GM12878 (cell line): ENCODE measurements at regions not wholly inside any gene's neighbourhood (a gene's known extent, or its start where the extent isn't known, plus 50 kb on each side); places are given as distances from the start of the nearest gene placed in this dataset.

Experiments
- ATAC-seq: fragments of 200-7000 bp; cut with Tn5 transposase; 3 replicates; pipeline ENCODE4 v1.9.1; 2020; ENCODE audit warnings: mild to moderate bottlenecking, moderate library complexity
- BruUV-seq: library from RNA; stranded (reverse); fragments of 400-500 nt; replicated peaks from 2 replicates; lab custom pipeline; 2021; lab: Mats Ljungman, UMichigan
- CTCF ChIA-PET: fragments of 300-600 bp; sonication (Branson Sonifier 250); formaldehyde crosslinking; extraction: SDS; loops from one replicate; lab custom pipeline; 2021; ENCODE audit warnings: inconsistent platforms; lab: Yijun Ruan, JAX
- POLR2A ChIA-PET: fragments of 350-600 bp; formaldehyde crosslinking; extraction: SDS; loops from one replicate; lab custom pipeline; 2021; ENCODE audit warnings: inconsistent platforms; lab: Charles Lee
- RAD21 ChIA-PET: fragments of 300-600 bp; sonication (Branson Sonifier 250); formaldehyde crosslinking; loops from one replicate; lab custom pipeline; 2023; ENCODE audit warnings: antibody characterized with exemption; ENCODE audit not compliant: unreplicated experiment; lab: Charles Lee
- SMC1A ChIA-PET: fragments of 300-600 bp; sonication (Branson Sonifier 250); formaldehyde crosslinking; loops from one replicate; lab custom pipeline; 2023; ENCODE audit not compliant: unreplicated experiment, uncharacterized antibody; lab: Charles Lee
- DNase-seq: peaks from one replicate; pipeline ENCODE4 v3.0.0-alpha.2; 2011; ENCODE audit warnings: low read depth, low spot score
- FAIRE-seq: peaks from 3 replicates; lab custom pipeline; 2011; peaks lifted over from hg19 to GRCh38; lab: Jason Lieb, UNC
- H2AFZ ChIP-seq: 2 replicates; pipeline ENCODE4 v1.6.0; 2011; ENCODE audit warnings: low read depth, low read length, control low read depth; ENCODE audit not compliant: control insufficient read depth
- H3K27ac ChIP-seq: 2 replicates; pipeline ENCODE4 v1.5.1; 2011; ENCODE audit warnings: control low read depth; ENCODE audit not compliant: control insufficient read depth, insufficient read depth
- H3K27me3 ChIP-seq, 2 experiments: replicated peaks in 1 of 2; 2 replicates each; pipeline versions ENCODE4 v1.6.0 to v1.6.1; 2011; ENCODE audit warnings: low read length in 1 of 2; ENCODE audit not compliant: control insufficient read depth in 2 of 2, insufficient read depth in 2 of 2
- H3K36me3 ChIP-seq, 2 experiments: 2 replicates each; pipeline ENCODE4 v1.5.1; 2011; ENCODE audit warnings: low read length in 1 of 2; ENCODE audit not compliant: control insufficient read depth in 2 of 2, insufficient read depth in 2 of 2
- H3K4me1 ChIP-seq: 2 replicates; pipeline ENCODE4 v1.6.1; 2011; ENCODE audit warnings: mild to moderate bottlenecking, low read length, moderate library complexity, mixed read lengths; ENCODE audit not compliant: control insufficient read depth, insufficient read depth
- H3K4me2 ChIP-seq: 2 replicates; pipeline ENCODE4 v1.6.0; 2011; ENCODE audit warnings: control low read depth; ENCODE audit not compliant: control insufficient read depth, insufficient read depth
- H3K4me3 ChIP-seq: fragments of 200-600 bp; sonication (generic); 2 replicates; pipeline ENCODE4 v1.5.1; 2016
- H3K79me2 ChIP-seq: 2 replicates; pipeline ENCODE4 v1.6.0; 2011; ENCODE audit warnings: low read length; ENCODE audit not compliant: control insufficient read depth, insufficient read depth
- H3K9ac ChIP-seq: 2 replicates; pipeline ENCODE4 v1.8.0; 2011; ENCODE audit warnings: low read length, control low read depth, mixed read lengths; ENCODE audit not compliant: control insufficient read depth, insufficient read depth
- H3K9me3 ChIP-seq: replicated peaks from 3 replicates; pipeline ENCODE4 v1.5.1; 2011; ENCODE audit warnings: mild to moderate bottlenecking, low read length; ENCODE audit not compliant: control insufficient read depth, insufficient read depth
- H4K20me1 ChIP-seq: 2 replicates; pipeline ENCODE4 v1.6.0; 2011; ENCODE audit not compliant: control insufficient read depth, insufficient read depth
- ATF7 ChIP-seq: fragments of 450-650 bp; IDR thresholded peaks from 2 replicates; pipeline ENCODE4 v1.6.1; 2016; ENCODE audit warnings: low read depth, mild to moderate bottlenecking
- BCL3 ChIP-seq: IDR thresholded peaks from 2 replicates; pipeline ENCODE4 v1.6.1; 2011; ENCODE audit warnings: borderline replicate concordance, low read depth, mild to moderate bottlenecking, moderate library complexity, low read length; ENCODE audit not compliant: insufficient read depth, poor library complexity, severe bottlenecking
- BCLAF1 ChIP-seq: fragments of 450-650 bp; IDR thresholded peaks from 2 replicates; pipeline ENCODE4 v1.6.1; 2017; ENCODE audit warnings: antibody characterized with exemption, mild to moderate bottlenecking, moderate library complexity
- CHD4 ChIP-seq: fragments of 200-600 bp; sonication (generic); IDR thresholded peaks from 2 replicates; pipeline ENCODE4 v1.6.1; 2016; ENCODE audit warnings: mild to moderate bottlenecking
- ESRRA ChIP-seq: IDR thresholded peaks from 2 replicates; pipeline ENCODE4 v1.6.1; 2012; ENCODE audit warnings: mild to moderate bottlenecking, low read length, improper control_type of control experiment
- EZH2 ChIP-seq: IDR thresholded peaks from 2 replicates; pipeline ENCODE4 v1.6.1; 2012; ENCODE audit warnings: low read depth, mild to moderate bottlenecking, control low read depth, inconsistent platforms, low read length, borderline replicate concordance; ENCODE audit not compliant: control insufficient read depth
- FOS ChIP-seq: IDR thresholded peaks from 3 replicates; pipeline ENCODE4 v1.6.1; 2011; ENCODE audit warnings: borderline replicate concordance; ENCODE audit not compliant: insufficient read length; ENCODE audit errors: extremely low read depth
- MTA3 ChIP-seq: IDR thresholded peaks from 2 replicates; pipeline ENCODE4 v1.6.1; 2012; ENCODE audit warnings: low read length, inconsistent platforms, borderline replicate concordance
- NFIC ChIP-seq: IDR thresholded peaks from 2 replicates; pipeline ENCODE4 v1.6.1; 2012; ENCODE audit warnings: low read depth, mild to moderate bottlenecking, inconsistent platforms, low read length, moderate library complexity
- NFXL1 ChIP-seq: fragments of 450-650 bp; IDR thresholded peaks from 2 replicates; pipeline ENCODE4 v1.6.1; 2017; ENCODE audit warnings: antibody characterized with exemption, mild to moderate bottlenecking, borderline replicate concordance
- NFYB ChIP-seq: IDR thresholded peaks from 2 replicates; pipeline ENCODE4 v1.6.1; 2011; ENCODE audit warnings: low read depth, mild to moderate bottlenecking, low read length, improper control_type of control experiment, moderate library complexity; ENCODE audit not compliant: insufficient read depth
- TCF12 ChIP-seq: IDR thresholded peaks from 2 replicates; pipeline ENCODE4 v1.6.1; 2011; ENCODE audit warnings: low read depth, mild to moderate bottlenecking, low read length
- YBX1 ChIP-seq: fragments of 450-650 bp; IDR thresholded peaks from 2 replicates; pipeline ENCODE4 v1.6.1; 2016; ENCODE audit warnings: antibody characterized with exemption
- ZBTB33 ChIP-seq: fragments of 450-650 bp; IDR thresholded peaks from 2 replicates; pipeline ENCODE4 v1.6.1; 2017; ENCODE audit warnings: mild to moderate bottlenecking
- ZZZ3 ChIP-seq: IDR thresholded peaks from 2 replicates; pipeline ENCODE4 v1.6.1; 2011; ENCODE audit warnings: low read depth; ENCODE audit not compliant: control insufficient read depth, insufficient read length
- WGBS: methylation state at CpG from one replicate; pipeline ENCODE4 v1.1.6; 2016; ENCODE audit warnings: low lambda C conversion rate; ENCODE audit not compliant: insufficient replicate concordance, insufficient coverage; ENCODE audit errors: missing lambda C conversion rate; 5-methylcytosine and 5-hydroxymethylcytosine counted together
- in situ Hi-C: fragments of 300-500 bp; cut with MboI; formaldehyde crosslinking; loops from 9 replicates; pipeline ENCODE4 v1.14.3; 2018; ENCODE audit warnings: mixed read lengths
- intact Hi-C: fragments of 100-400 bp; cut with micrococcal nuclease; formaldehyde crosslinking; loops from one replicate; pipeline ENCODE4 v1.14.2; 2022; ENCODE audit not compliant: unreplicated experiment

GRCh38 chr16:66196770-66197169, 169.7 kb upstream of the CDH5 start:
- Histone ChIP-seq H3K79me2 (no peaks in the 10 kb centered on the region), H4K20me1 (no peaks in the 10 kb centered on the region), H3K9ac (no peak overlapping the region), H3K9me3 (no peaks in the 10 kb centered on the region), H3K4me3 (no peak overlapping the region), H3K27me3 (no peaks in the 10 kb centered on the region), H3K4me2 (no peak overlapping the region), H2AFZ (no peak overlapping the region), H3K27ac (no peak overlapping the region), H3K4me1 (no peaks in the 10 kb centered on the region), H3K36me3 (no peaks in the 10 kb centered on the region)
- FAIRE-seq (no peak), ATAC-seq (no peak), DNase-seq (no peak)
- ChIA-PET CTCF (no interaction called here), SMC1A (no interaction called here), POLR2A (no interaction called here), RAD21 (no interaction called here)
- TF ChIP-seq CHD4: no peak
- no peak for TF ChIP-seq FOS
- no peak for TF ChIP-seq TCF12
- TF ChIP-seq BCL3: no peak
- TF ChIP-seq ESRRA: no peak
- TF ChIP-seq EZH2: no peak
- TF ChIP-seq NFYB: no peak
- no peak for TF ChIP-seq MTA3
- no peak for TF ChIP-seq NFXL1
- no peak for TF ChIP-seq YBX1
- no peak for TF ChIP-seq ATF7
- TF ChIP-seq BCLAF1: no peak
- TF ChIP-seq ZZZ3: no peak
- TF ChIP-seq NFIC: no peak
- no peak for TF ChIP-seq ZBTB33
- intact Hi-C loops (no loop called here), in situ Hi-C loops (no loop called here)
- WGBS: 0% methylated on average over 3 of the region's 3 CpGs
- BruUV-seq: no TSS peak
